H1 (cell line): ENCODE measurements at regions not wholly inside any gene's neighbourhood (a gene's known extent, or its start where the extent isn't known, plus 50 kb on each side); places are given as distances from the start of the nearest gene placed in this dataset.

Source experiments
- CTCF ChIA-PET: fragments of 300-600 bp; sonication (Branson Sonifier 250); formaldehyde crosslinking; loops from one replicate; lab custom pipeline; 2021; ENCODE audit not compliant: partially characterized antibody; lab: Charles Lee
- POLR2A ChIA-PET: fragments of 300-600 bp; sonication (Branson Sonifier 250); formaldehyde crosslinking; loops from one replicate; lab custom pipeline; 2021; ENCODE audit warnings: inconsistent platforms; ENCODE audit not compliant: partially characterized antibody; lab: Charles Lee
- DNase-seq, 2 experiments: peaks; one replicate each; pipeline versions ENCODE4 v3.0.0 to v3.0.0-alpha.2; 2010 to 2022; ENCODE audit warnings: low spot score in 2 of 2, low read depth in 1 of 2, mixed read lengths in 1 of 2
- FAIRE-seq: peaks from 2 replicates; lab custom pipeline; 2011; peaks lifted over from hg19 to GRCh38; lab: Jason Lieb, UNC
- H2AFZ ChIP-seq: 2 replicates; pipeline ENCODE4 v1.8.1; 2012; ENCODE audit warnings: low read length, inconsistent platforms
- H2AK5ac ChIP-seq: 2 replicates; pipeline ENCODE4 v1.6.1; 2013; ENCODE audit warnings: low read depth, low read length
- H2BK120ac ChIP-seq: replicated peaks from 2 replicates; pipeline ENCODE3; 2013; ENCODE audit warnings: low read depth, low read length, inconsistent platforms
- H2BK12ac ChIP-seq: 2 replicates; pipeline ENCODE4 v1.6.1; 2013; ENCODE audit warnings: low read depth, low read length
- H2BK15ac ChIP-seq: 2 replicates; pipeline ENCODE4 v1.6.1; 2013; ENCODE audit warnings: low read length
- H2BK20ac ChIP-seq: 2 replicates; pipeline ENCODE4 v1.6.1; 2013; ENCODE audit warnings: low read length
- H2BK5ac ChIP-seq: 2 replicates; pipeline ENCODE4 v1.6.1; 2013; ENCODE audit warnings: low read depth, low read length
- H3K14ac ChIP-seq: 2 replicates; pipeline ENCODE4 v1.6.1; 2013; ENCODE audit warnings: inconsistent platforms; ENCODE audit not compliant: insufficient read length
- H3K18ac ChIP-seq: 2 replicates; pipeline ENCODE4 v1.6.1; 2013; ENCODE audit warnings: low read length; ENCODE audit errors: extremely low read depth
- H3K23ac ChIP-seq: 2 replicates; pipeline ENCODE4 v1.6.1; 2013; ENCODE audit warnings: inconsistent platforms; ENCODE audit not compliant: insufficient read length
- H3K23me2 ChIP-seq: 2 replicates; pipeline ENCODE4 v1.6.1; 2013; ENCODE audit warnings: low read depth, low read length
- H3K27ac ChIP-seq: 2 replicates; pipeline ENCODE4 v1.6.1; 2011; ENCODE audit warnings: low read depth, low read length, inconsistent platforms
- H3K27me3 ChIP-seq, 4 experiments: replicated peaks in 1 of 4; 1 replicate in 1 of 4; 2 replicates in 3 of 4; pipeline versions ENCODE4 v1.6.1 to v1.8.1; 2011 to 2013; ENCODE audit warnings: low read length in 3 of 4, mild to moderate bottlenecking in 3 of 4, inconsistent platforms in 2 of 4, mixed read lengths in 2 of 4, moderate library complexity in 1 of 4; ENCODE audit not compliant: control insufficient read depth in 3 of 4, insufficient read depth in 3 of 4; ENCODE audit errors: extremely low read depth in 1 of 4
- H3K36me3 ChIP-seq, 4 experiments: 2 replicates each; pipeline versions ENCODE4 v1.6.1 to v1.8.1; 2011 to 2013; ENCODE audit warnings: mild to moderate bottlenecking in 4 of 4, low read length in 3 of 4, moderate library complexity in 2 of 4, control low read depth in 1 of 4, inconsistent platforms in 1 of 4; ENCODE audit not compliant: insufficient read depth in 4 of 4, control insufficient read depth in 2 of 4
- H3K4ac ChIP-seq: replicated peaks from 2 replicates; pipeline ENCODE3; 2013; ENCODE audit warnings: low read length, low read depth, mixed read lengths, inconsistent platforms; ENCODE audit not compliant: insufficient read length
- H3K4me1 ChIP-seq, 4 experiments: replicated peaks in 1 of 4; 1 replicate in 1 of 4; 2 replicates in 3 of 4; pipeline versions ENCODE4 v1.6.1 to v1.8.1; 2011 to 2013; ENCODE audit warnings: low read length in 3 of 4, inconsistent platforms in 2 of 4, mixed read lengths in 1 of 4; ENCODE audit not compliant: insufficient read depth in 4 of 4, control insufficient read depth in 3 of 4
- H3K4me2 ChIP-seq, 2 experiments: 2 replicates each; pipeline versions ENCODE4 v1.6.1 to v1.8.1; 2011 to 2013; ENCODE audit warnings: low read depth in 2 of 2, low read length in 2 of 2, control low read depth in 1 of 2, inconsistent platforms in 1 of 2, mild to moderate bottlenecking in 1 of 2; ENCODE audit not compliant: insufficient read depth in 1 of 2
- H3K4me3 ChIP-seq, 4 experiments: fragments of 200-600, 300-600 bp in 1 of 4; sonication (generic), shearing (Covaris generic), sonication (Bioruptor Twin) in 1 of 4; 2 replicates each; pipeline versions ENCODE4 v1.5.1 to v1.8.1; 2011 to 2016; ENCODE audit warnings: low read length in 4 of 4, low read depth in 3 of 4, control low read depth in 2 of 4, inconsistent platforms in 2 of 4, mild to moderate bottlenecking in 2 of 4, mixed read lengths in 1 of 4, moderate library complexity in 1 of 4; ENCODE audit not compliant: insufficient read depth in 2 of 4; ENCODE audit errors: extremely low read depth in 1 of 4
- H3K56ac ChIP-seq: replicated peaks from 2 replicates; pipeline ENCODE3; 2013; ENCODE audit warnings: low read depth, mild to moderate bottlenecking, mixed read lengths, low read length, inconsistent platforms; ENCODE audit not compliant: insufficient read length
- H3K79me1 ChIP-seq: 2 replicates; pipeline ENCODE4 v1.6.1; 2013; ENCODE audit warnings: low read depth, low read length, control low read depth
- H3K79me2 ChIP-seq, 2 experiments: 2 replicates each; pipeline versions ENCODE4 v1.6.1 to v1.8.1; 2012 to 2013; ENCODE audit warnings: low read length in 2 of 2, mild to moderate bottlenecking in 2 of 2, inconsistent platforms in 1 of 2; ENCODE audit not compliant: insufficient read depth in 2 of 2, control insufficient read depth in 1 of 2
- H3K9ac ChIP-seq, 4 experiments: replicated peaks in 1 of 4; 1 replicate in 1 of 4; 2 replicates in 3 of 4; pipeline versions ENCODE4 v1.6.1 to v1.8.1; 2011 to 2013; ENCODE audit warnings: low read depth in 3 of 4, low read length in 3 of 4, control low read depth in 2 of 4, mild to moderate bottlenecking in 2 of 4, moderate library complexity in 2 of 4, inconsistent platforms in 1 of 4; ENCODE audit errors: extremely low read depth in 1 of 4
- H3K9me3 ChIP-seq, 2 experiments: 2 replicates each; pipeline versions ENCODE4 v1.6.1 to v1.8.1; 2012 to 2013; ENCODE audit warnings: mild to moderate bottlenecking in 2 of 2, moderate library complexity in 2 of 2, control low read depth in 1 of 2, inconsistent platforms in 1 of 2, low read depth in 1 of 2, low read length in 1 of 2, mixed read lengths in 1 of 2; ENCODE audit not compliant: insufficient read depth in 2 of 2
- H4K20me1 ChIP-seq, 2 experiments: replicated peaks in 1 of 2; 2 replicates each; pipeline versions ENCODE3 to v1.8.1; 2011 to 2013; ENCODE audit warnings: inconsistent platforms in 2 of 2, low read length in 2 of 2, mild to moderate bottlenecking in 1 of 2; ENCODE audit not compliant: insufficient read depth in 2 of 2, control insufficient read depth in 1 of 2
- H4K5ac ChIP-seq: 2 replicates; pipeline ENCODE4 v1.6.1; 2013; ENCODE audit warnings: low read length, low read depth, mixed read lengths, inconsistent platforms; ENCODE audit not compliant: insufficient read length
- H4K8ac ChIP-seq: 2 replicates; pipeline ENCODE4 v1.8.0; 2013; ENCODE audit warnings: mild to moderate bottlenecking, moderate library complexity, low read length, inconsistent platforms; ENCODE audit not compliant: insufficient read depth; ENCODE audit errors: extremely low read depth
- H4K91ac ChIP-seq: replicated peaks from 2 replicates; pipeline ENCODE3; 2013; ENCODE audit warnings: low read length, mixed read lengths, inconsistent platforms; ENCODE audit not compliant: insufficient read length
- BACH1 ChIP-seq: IDR thresholded peaks from 2 replicates; pipeline ENCODE4 v1.6.1; 2012; ENCODE audit warnings: low read length, improper control_type of control experiment
- GTF2F1 ChIP-seq: IDR thresholded peaks from 2 replicates; pipeline ENCODE4 v1.6.1; 2012; ENCODE audit warnings: low read depth, low read length, improper control_type of control experiment, borderline replicate concordance
- JUND ChIP-seq: IDR thresholded peaks from 2 replicates; pipeline ENCODE4 v1.6.1; 2011; ENCODE audit warnings: mild to moderate bottlenecking, improper control_type of control experiment, low read length
- PHF8 ChIP-seq: fragments of 200-600 bp; sonication (generic); conservative IDR thresholded peaks from 2 replicates; pipeline ENCODE4 v1.7.1; 2012; ENCODE audit warnings: low read depth, mild to moderate bottlenecking, inconsistent platforms, low read length, moderate library complexity
- RFX5 ChIP-seq: IDR thresholded peaks from 2 replicates; pipeline ENCODE4 v1.6.1; 2011; ENCODE audit warnings: low read depth, low read length, improper control_type of control experiment, borderline replicate concordance
- TCF12 ChIP-seq: IDR thresholded peaks from 2 replicates; pipeline ENCODE4 v1.6.1; 2011; ENCODE audit warnings: low read depth, mild to moderate bottlenecking, low read length
- WGBS, 2 experiments: shearing (Covaris generic) in 1 of 2; methylation state at CpG; one replicate each; pipeline versions ENCODE4 v1.1.6 to v1.1.7; 2013 to 2015; ENCODE audit warnings: low lambda C conversion rate in 2 of 2, mixed read lengths in 2 of 2, inconsistent platforms in 1 of 2, low coverage in 1 of 2, missing lambda C conversion rate in 1 of 2; ENCODE audit not compliant: insufficient replicate concordance in 2 of 2, insufficient coverage in 1 of 2, insufficient read length in 1 of 2; ENCODE audit errors: extremely low coverage in 1 of 2, missing lambda C conversion rate in 1 of 2; 5-methylcytosine and 5-hydroxymethylcytosine counted together

- TF ChIP-seq GTF2F1 (no peak), TCF12 (no peak), BACH1 (no peak), JUND (no peak), PHF8 (no peak), RFX5 (no peak)
- no peaks in the 10 kb centered on the region; a peak in 1 of 8 replicates for H3K36me3 ChIP-seq
- H3K79me1 ChIP-seq = no peaks in the 10 kb centered on the region
- no peaks in the 10 kb centered on the region for H3K4me1 ChIP-seq
- no peak overlapping the region for H2BK20ac ChIP-seq
- no peaks in the 10 kb centered on the region for H3K23me2 ChIP-seq
- H3K56ac ChIP-seq = no peak overlapping the region
- H2BK12ac ChIP-seq = no peak overlapping the region
- H2BK15ac ChIP-seq = no peak overlapping the region
- WGBS, 2 experiments = 92% methylated on average over 5 of the region's 5 CpGs; no CpG with 5 or more reads in 1 of the 2 experiments
- H4K5ac ChIP-seq = no peak overlapping the region
- no peaks in the 10 kb centered on the region for H3K79me2 ChIP-seq
- H3K9me3 ChIP-seq = no peaks in the 10 kb centered on the region
- POLR2A ChIA-PET = no interaction called here
- H4K20me1 ChIP-seq = no peaks in the 10 kb centered on the region
- H3K23ac ChIP-seq = no peak overlapping the region
- no peak overlapping the region for H3K4me3 ChIP-seq
- H4K91ac ChIP-seq = no peak overlapping the region
- DNase-seq (no peak), FAIRE-seq (no peak)
- no peak overlapping the region for H2BK120ac ChIP-seq
- no peak overlapping the region for H2AK5ac ChIP-seq
- no peak overlapping the region for H3K27ac ChIP-seq
- no peak overlapping the region for H2AFZ ChIP-seq
- H3K9ac ChIP-seq = no peak overlapping the region
- CTCF ChIA-PET = interaction anchor here (1.1 kb wide), 1 partner anchor 69 kb away, joined by 4 read pairs; no protein-coding TSS in a partner anchor
- H3K27me3 ChIP-seq = peaks cover 0 to 4% (median 1%) of the 10 kb centered on the region in 4 experiments; a peak in 1 of 7 replicates
- no peak overlapping the region for H4K8ac ChIP-seq
- no peak overlapping the region for H3K18ac ChIP-seq
- H3K4ac ChIP-seq = no peak overlapping the region
- H3K4me2 ChIP-seq = no peak overlapping the region
- H2BK5ac ChIP-seq = no peak overlapping the region
- H3K14ac ChIP-seq = no peak overlapping the region
These were observed 502.8 kb downstream of the KLF12 start for GRCh38 chr13:73631411-73631810.
